H1 (cell line): ENCODE measurements at regions not wholly inside any gene's neighbourhood (a gene's known extent, or its start where the extent isn't known, plus 50 kb on each side); places are given as distances from the start of the nearest gene placed in this dataset.

ENCODE experiments used
- RFX5 ChIP-seq: IDR thresholded peaks from 2 replicates; pipeline ENCODE4 v1.6.1; 2011; ENCODE audit warnings: low read depth, low read length, improper control_type of control experiment, borderline replicate concordance
- TEAD4 ChIP-seq: IDR thresholded peaks from 2 replicates; pipeline ENCODE4 v1.6.1; 2012; ENCODE audit warnings: low read depth, low read length, inconsistent platforms, mixed read lengths
- ZNF274 ChIP-seq: IDR thresholded peaks from 2 replicates; pipeline ENCODE4 v1.7.0; 2012; ENCODE audit warnings: low read length, borderline replicate concordance; ENCODE audit errors: extremely low read depth
- TF ChIP-seq, protein P1 (sequence below), 3 experiments: IDR thresholded peaks; 1 replicate in 2 of 3; 2 replicates in 1 of 3; pipeline versions ENCODE4 v1.5.1 to v1.6.1; 2011; ENCODE audit warnings: low read length in 3 of 3, mild to moderate bottlenecking in 3 of 3, inconsistent platforms in 2 of 3, low read depth in 1 of 3, moderate library complexity in 1 of 3; ENCODE audit not compliant: insufficient read depth in 1 of 3; ENCODE audit errors: control extremely low read depth in 1 of 3

DNA sequence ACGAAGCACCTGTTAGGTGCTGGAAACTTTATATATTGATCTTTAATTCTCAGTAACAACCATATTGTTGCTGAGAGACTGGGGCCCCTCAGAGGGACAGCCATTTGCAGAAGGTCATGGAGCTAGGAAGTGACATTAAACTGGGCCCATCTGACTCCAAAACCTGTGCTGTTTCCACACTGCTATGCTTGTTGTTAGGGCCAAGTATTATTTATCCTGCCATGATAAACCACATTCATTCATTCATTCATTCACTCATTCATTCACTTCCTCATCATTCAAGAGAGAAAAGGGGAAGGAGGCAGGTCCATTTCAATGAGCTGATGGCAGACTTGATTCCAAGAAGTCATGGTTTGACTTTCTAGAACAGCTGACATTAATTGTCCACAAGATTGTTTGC is 237.4 kb downstream of the STIM2 start:
- TF ChIP-seq, protein P1, sequence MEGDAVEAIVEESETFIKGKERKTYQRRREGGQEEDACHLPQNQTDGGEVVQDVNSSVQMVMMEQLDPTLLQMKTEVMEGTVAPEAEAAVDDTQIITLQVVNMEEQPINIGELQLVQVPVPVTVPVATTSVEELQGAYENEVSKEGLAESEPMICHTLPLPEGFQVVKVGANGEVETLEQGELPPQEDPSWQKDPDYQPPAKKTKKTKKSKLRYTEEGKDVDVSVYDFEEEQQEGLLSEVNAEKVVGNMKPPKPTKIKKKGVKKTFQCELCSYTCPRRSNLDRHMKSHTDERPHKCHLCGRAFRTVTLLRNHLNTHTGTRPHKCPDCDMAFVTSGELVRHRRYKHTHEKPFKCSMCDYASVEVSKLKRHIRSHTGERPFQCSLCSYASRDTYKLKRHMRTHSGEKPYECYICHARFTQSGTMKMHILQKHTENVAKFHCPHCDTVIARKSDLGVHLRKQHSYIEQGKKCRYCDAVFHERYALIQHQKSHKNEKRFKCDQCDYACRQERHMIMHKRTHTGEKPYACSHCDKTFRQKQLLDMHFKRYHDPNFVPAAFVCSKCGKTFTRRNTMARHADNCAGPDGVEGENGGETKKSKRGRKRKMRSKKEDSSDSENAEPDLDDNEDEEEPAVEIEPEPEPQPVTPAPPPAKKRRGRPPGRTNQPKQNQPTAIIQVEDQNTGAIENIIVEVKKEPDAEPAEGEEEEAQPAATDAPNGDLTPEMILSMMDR (IDR thresholded peaks at IDR 0.05; ENCODE audit: control extremely low read depth in 1 of 3, insufficient read depth in 1 of 3, low read depth in 1 of 3, low read length in 3 of 3), result no peak
- no peak for TF ChIP-seq RFX5
- TF ChIP-seq ZNF274, result no peak
- no peak for TF ChIP-seq TEAD4
